IPS-15b (cell line): ENCODE measurements at regions not wholly inside any gene's neighbourhood (a gene's known extent, or its start where the extent isn't known, plus 50 kb on each side); places are given as distances from the start of the nearest gene placed in this dataset.

Source experiments
- H3K27me3 ChIP-seq: one replicate; pipeline ENCODE4 v1.6.1; 2013; ENCODE audit warnings: low read length; ENCODE audit not compliant: control insufficient read depth, insufficient read depth
- H3K36me3 ChIP-seq: one replicate; pipeline ENCODE4 v1.6.1; 2013; ENCODE audit warnings: low read length; ENCODE audit not compliant: control insufficient read depth, insufficient read depth
- H3K4me1 ChIP-seq: one replicate; pipeline ENCODE4 v1.6.1; 2013; ENCODE audit warnings: mild to moderate bottlenecking, low read length; ENCODE audit not compliant: control insufficient read depth, insufficient read depth
- H3K4me3 ChIP-seq: one replicate; pipeline ENCODE4 v1.5.1; 2013; ENCODE audit warnings: low read depth, low read length
- H3K9ac ChIP-seq: one replicate; pipeline ENCODE4 v1.6.1; 2013; ENCODE audit warnings: low read depth, mild to moderate bottlenecking, low read length
- H3K9me3 ChIP-seq: one replicate; pipeline ENCODE4 v1.6.1; 2013; ENCODE audit warnings: mild to moderate bottlenecking, low read length; ENCODE audit not compliant: control insufficient read depth, insufficient read depth

GRCh38 chr10:2117641-2118040 is 380.3 kb upstream of the ADARB2 start:
- H3K9me3 ChIP-seq, result no peaks in the 10 kb centered on the region
- no peaks in the 10 kb centered on the region for H3K27me3 ChIP-seq
- H3K9ac ChIP-seq, result no peak overlapping the region
- H3K36me3 ChIP-seq, result no peaks in the 10 kb centered on the region
- no peak overlapping the region for H3K4me3 ChIP-seq
- no peaks in the 10 kb centered on the region for H3K4me1 ChIP-seq

- Histone ChIP-seq H3K9ac (no peak overlapping the region), H3K4me1 (no peaks in the 10 kb centered on the region), H3K9me3 (no peaks in the 10 kb centered on the region), H3K36me3 (no peaks in the 10 kb centered on the region), H3K4me3 (no peak overlapping the region), H3K27me3 (no peaks in the 10 kb centered on the region)
These were observed 374.6 kb upstream of the ADARB2 start for GRCh38 chr10:2111965-2112364.

GRCh38 chr10:2108496-2108895 is 371.2 kb upstream of the ADARB2 start:
- Histone ChIP-seq H3K36me3 (no peaks in the 10 kb centered on the region), H3K9me3 (no peaks in the 10 kb centered on the region), H3K9ac (no peak overlapping the region), H3K27me3 (no peaks in the 10 kb centered on the region), H3K4me3 (no peak overlapping the region), H3K4me1 (no peaks in the 10 kb centered on the region)

GRCh38 chr10:2106641-2107040 is 369.3 kb upstream of the ADARB2 start:
- H3K9ac ChIP-seq, result no peak overlapping the region
- H3K9me3 ChIP-seq, result no peaks in the 10 kb centered on the region
- no peaks in the 10 kb centered on the region for H3K4me1 ChIP-seq
- no peaks in the 10 kb centered on the region for H3K27me3 ChIP-seq
- no peak overlapping the region for H3K4me3 ChIP-seq
- H3K36me3 ChIP-seq, result no peaks in the 10 kb centered on the region

GRCh38 chr10:2099321-2099720 is 362.0 kb upstream of the ADARB2 start:
- H3K27me3 ChIP-seq, result no peaks in the 10 kb centered on the region
- no peak overlapping the region for H3K4me3 ChIP-seq
- no peaks in the 10 kb centered on the region for H3K36me3 ChIP-seq
- H3K9me3 ChIP-seq, result no peaks in the 10 kb centered on the region
- H3K4me1 ChIP-seq, result no peaks in the 10 kb centered on the region
- no peak overlapping the region for H3K9ac ChIP-seq

- no peaks in the 10 kb centered on the region for H3K27me3 ChIP-seq
- H3K36me3 ChIP-seq, result no peaks in the 10 kb centered on the region
- no peak overlapping the region for H3K9ac ChIP-seq
- no peak overlapping the region for H3K4me3 ChIP-seq
- no peaks in the 10 kb centered on the region for H3K9me3 ChIP-seq
- H3K4me1 ChIP-seq, result no peaks in the 10 kb centered on the region
These were observed 360.6 kb upstream of the ADARB2 start for GRCh38 chr10:2097937-2098336.

- no peaks in the 10 kb centered on the region for H3K4me1 ChIP-seq
- no peak overlapping the region for H3K4me3 ChIP-seq
- no peak overlapping the region for H3K9ac ChIP-seq
- no peaks in the 10 kb centered on the region for H3K36me3 ChIP-seq
- no peaks in the 10 kb centered on the region for H3K9me3 ChIP-seq
- H3K27me3 ChIP-seq, result no peaks in the 10 kb centered on the region
These were observed 356.8 kb upstream of the ADARB2 start for GRCh38 chr10:2094171-2094570.

GRCh38 chr10:2083591-2083990 is 346.3 kb upstream of the ADARB2 start:
- Histone ChIP-seq H3K9me3 (no peaks in the 10 kb centered on the region), H3K9ac (no peak overlapping the region), H3K27me3 (no peaks in the 10 kb centered on the region), H3K4me3 (no peak overlapping the region), H3K4me1 (no peaks in the 10 kb centered on the region), H3K36me3 (no peaks in the 10 kb centered on the region)

GRCh38 chr10:2081501-2081900 is 344.2 kb upstream of the ADARB2 start:
- H3K9ac ChIP-seq, result no peak overlapping the region
- no peaks in the 10 kb centered on the region for H3K27me3 ChIP-seq
- no peaks in the 10 kb centered on the region for H3K36me3 ChIP-seq
- no peak overlapping the region for H3K4me3 ChIP-seq
- no peaks in the 10 kb centered on the region for H3K9me3 ChIP-seq
- H3K4me1 ChIP-seq, result no peaks in the 10 kb centered on the region

GRCh38 chr10:2079603-2080078 is 342.3 kb upstream of the ADARB2 start:
- Histone ChIP-seq H3K9me3 (no peaks in the 10 kb centered on the region), H3K9ac (no peak overlapping the region), H3K36me3 (no peaks in the 10 kb centered on the region), H3K27me3 (no peaks in the 10 kb centered on the region), H3K4me3 (no peak overlapping the region), H3K4me1 (no peaks in the 10 kb centered on the region)

GRCh38 chr10:2077231-2077630 is 339.9 kb upstream of the ADARB2 start:
- Histone ChIP-seq H3K4me3 (no peak overlapping the region), H3K27me3 (no peaks in the 10 kb centered on the region), H3K36me3 (no peaks in the 10 kb centered on the region), H3K9me3 (no peaks in the 10 kb centered on the region), H3K4me1 (no peaks in the 10 kb centered on the region), H3K9ac (no peak overlapping the region)

- H3K9me3 ChIP-seq, result no peaks in the 10 kb centered on the region
- H3K27me3 ChIP-seq, result no peaks in the 10 kb centered on the region
- no peak overlapping the region for H3K9ac ChIP-seq
- H3K4me3 ChIP-seq, result no peak overlapping the region
- no peaks in the 10 kb centered on the region for H3K36me3 ChIP-seq
- no peaks in the 10 kb centered on the region for H3K4me1 ChIP-seq
These were observed 339.2 kb upstream of the ADARB2 start for GRCh38 chr10:2076528-2076927.

- no peaks in the 10 kb centered on the region for H3K4me1 ChIP-seq
- no peak overlapping the region for H3K4me3 ChIP-seq
- H3K9ac ChIP-seq, result no peak overlapping the region
- H3K36me3 ChIP-seq, result no peaks in the 10 kb centered on the region
- no peaks in the 10 kb centered on the region for H3K27me3 ChIP-seq
- no peaks in the 10 kb centered on the region for H3K9me3 ChIP-seq
These were observed 329.7 kb upstream of the ADARB2 start for GRCh38 chr10:2067015-2067414.
